Sigmoid colon (tissue), 4 donors: ENCODE measurements at regions not wholly inside any gene's neighbourhood (a gene's known extent, or its start where the extent isn't known, plus 50 kb on each side); places are given as distances from the start of the nearest gene placed in this dataset.

Experiments
- EP300 ChIP-seq, 4 donors: sonication (generic); formaldehyde crosslinking; IDR thresholded peaks; one replicate each; pipeline ENCODE4 v1.6.1; 2017; ENCODE audit warnings: antibody characterized with exemption in 4 of 4
- POLR2A ChIP-seq, 2 donors: fragments of 450-650 bp; IDR thresholded peaks; one replicate each; pipeline ENCODE4 v1.6.1; 2016; ENCODE audit warnings: antibody characterized with exemption in 2 of 2, mild to moderate bottlenecking in 2 of 2, moderate library complexity in 2 of 2
- POLR2AphosphoS5 ChIP-seq, 4 donors: sonication (generic); formaldehyde crosslinking; IDR thresholded peaks; one replicate each; pipeline ENCODE4 v1.6.1; 2017; ENCODE audit warnings: antibody characterized with exemption in 4 of 4
- TF ChIP-seq, protein P1 (sequence below), 4 experiments: fragments of 450-650 bp in 3 of 4; fragments of 200-600 bp in 1 of 4; IDR thresholded peaks; one replicate each; pipeline ENCODE4 v1.5.1; 2016 to 2019; ENCODE audit warnings: antibody characterized with exemption in 4 of 4, mild to moderate bottlenecking in 3 of 4, moderate library complexity in 2 of 4

DNA sequence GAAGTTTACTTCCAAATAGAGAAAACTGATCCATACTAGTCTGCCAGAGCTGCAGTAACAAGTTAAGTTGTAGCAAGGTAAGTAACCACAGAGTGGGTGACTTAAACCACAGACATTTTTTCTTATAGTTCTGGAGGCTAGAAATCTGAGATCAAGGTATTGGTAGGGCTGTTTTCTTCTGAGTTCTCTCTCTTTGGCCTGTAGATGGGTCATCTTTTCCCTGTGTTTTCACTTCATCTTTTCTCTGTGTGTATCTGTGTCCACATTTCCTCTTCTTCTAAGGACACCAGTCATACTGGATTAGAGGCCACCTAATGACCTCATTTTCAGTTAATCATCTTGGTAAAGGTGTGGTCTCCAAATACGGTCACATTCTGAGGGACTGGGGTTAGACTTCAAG is 142.9 kb upstream of the MEX3C start:
- TF ChIP-seq POLR2AphosphoS5 (IDR thresholded peaks at IDR 0.05) (no peak), POLR2A (IDR thresholded peaks at IDR 0.05) (no peak), EP300 (IDR thresholded peaks at IDR 0.05) (no peak)
- TF ChIP-seq, protein P1, sequence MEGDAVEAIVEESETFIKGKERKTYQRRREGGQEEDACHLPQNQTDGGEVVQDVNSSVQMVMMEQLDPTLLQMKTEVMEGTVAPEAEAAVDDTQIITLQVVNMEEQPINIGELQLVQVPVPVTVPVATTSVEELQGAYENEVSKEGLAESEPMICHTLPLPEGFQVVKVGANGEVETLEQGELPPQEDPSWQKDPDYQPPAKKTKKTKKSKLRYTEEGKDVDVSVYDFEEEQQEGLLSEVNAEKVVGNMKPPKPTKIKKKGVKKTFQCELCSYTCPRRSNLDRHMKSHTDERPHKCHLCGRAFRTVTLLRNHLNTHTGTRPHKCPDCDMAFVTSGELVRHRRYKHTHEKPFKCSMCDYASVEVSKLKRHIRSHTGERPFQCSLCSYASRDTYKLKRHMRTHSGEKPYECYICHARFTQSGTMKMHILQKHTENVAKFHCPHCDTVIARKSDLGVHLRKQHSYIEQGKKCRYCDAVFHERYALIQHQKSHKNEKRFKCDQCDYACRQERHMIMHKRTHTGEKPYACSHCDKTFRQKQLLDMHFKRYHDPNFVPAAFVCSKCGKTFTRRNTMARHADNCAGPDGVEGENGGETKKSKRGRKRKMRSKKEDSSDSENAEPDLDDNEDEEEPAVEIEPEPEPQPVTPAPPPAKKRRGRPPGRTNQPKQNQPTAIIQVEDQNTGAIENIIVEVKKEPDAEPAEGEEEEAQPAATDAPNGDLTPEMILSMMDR (IDR thresholded peaks at IDR 0.05) = no peak
